Neural crest cell (in vitro differentiated cells): ENCODE measurements at regions not wholly inside any gene's neighbourhood (a gene's known extent, or its start where the extent isn't known, plus 50 kb on each side); places are given as distances from the start of the nearest gene placed in this dataset.

Experiments used
- DNase-seq: peaks from one replicate; pipeline ENCODE4 v3.0.0; 2021; ENCODE audit warnings: low read depth, mixed read lengths, low spot score
- H3K27ac Mint-ChIP-seq: one replicate; pipeline ENCODE4 v1.8.0; 2021; ENCODE audit warnings: mild to moderate bottlenecking, mixed read lengths; ENCODE audit not compliant: unreplicated experiment
- H3K27me3 Mint-ChIP-seq: 2 replicates; pipeline ENCODE4 v1.8.0; 2021; ENCODE audit warnings: low read depth, mild to moderate bottlenecking, mixed read lengths
- H3K36me3 Mint-ChIP-seq: 2 replicates; pipeline ENCODE4 v1.8.0; 2021; ENCODE audit warnings: low read depth, mild to moderate bottlenecking, mixed read lengths
- H3K4me1 Mint-ChIP-seq: 2 replicates; pipeline ENCODE4 v1.8.0; 2021; ENCODE audit warnings: mixed read lengths
- H3K4me3 Mint-ChIP-seq: one replicate; pipeline ENCODE4 v1.8.0; 2021; ENCODE audit warnings: mild to moderate bottlenecking, mixed read lengths
- H3K9me3 Mint-ChIP-seq: 2 replicates; pipeline ENCODE4 v1.8.0; 2021; ENCODE audit warnings: mixed read lengths
- TF ChIP-seq, protein P1 (sequence below): fragments of 200-600 bp; sonication (generic); conservative IDR thresholded peaks from 2 replicates; pipeline ENCODE4 v1.5.0; 2021; ENCODE audit warnings: antibody characterized with exemption, mild to moderate bottlenecking

DNA sequence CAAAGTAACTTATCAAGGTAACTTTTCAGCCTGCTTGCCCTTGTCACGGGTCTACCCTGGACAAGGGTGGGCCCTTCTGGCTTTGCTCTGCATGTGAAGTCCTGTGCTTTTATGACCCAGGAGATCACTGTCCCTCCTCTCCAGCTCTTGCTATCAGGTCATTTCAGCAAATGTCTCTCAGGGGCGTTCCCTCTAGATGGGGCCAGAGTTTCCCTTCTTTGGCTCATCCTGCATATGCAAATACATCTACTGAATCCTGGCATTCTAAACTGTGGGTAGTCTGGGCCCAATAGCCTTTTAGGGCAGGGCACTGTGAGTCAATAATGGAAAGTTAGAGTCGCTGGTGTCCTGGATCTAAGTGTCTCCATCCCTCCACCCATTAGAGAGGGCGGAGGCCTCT, 366.9 kb upstream of the USP24 start:
- H3K9me3 Mint-ChIP-seq: no peaks in the 10 kb centered on the region
- H3K4me3 Mint-ChIP-seq: no peak overlapping the region
- no peak overlapping the region for H3K27ac Mint-ChIP-seq
- no peaks in the 10 kb centered on the region for H3K27me3 Mint-ChIP-seq
- H3K4me1 Mint-ChIP-seq: peaks cover 38% of the 10 kb centered on the region
- no peak for DNase-seq
- TF ChIP-seq, protein P1, sequence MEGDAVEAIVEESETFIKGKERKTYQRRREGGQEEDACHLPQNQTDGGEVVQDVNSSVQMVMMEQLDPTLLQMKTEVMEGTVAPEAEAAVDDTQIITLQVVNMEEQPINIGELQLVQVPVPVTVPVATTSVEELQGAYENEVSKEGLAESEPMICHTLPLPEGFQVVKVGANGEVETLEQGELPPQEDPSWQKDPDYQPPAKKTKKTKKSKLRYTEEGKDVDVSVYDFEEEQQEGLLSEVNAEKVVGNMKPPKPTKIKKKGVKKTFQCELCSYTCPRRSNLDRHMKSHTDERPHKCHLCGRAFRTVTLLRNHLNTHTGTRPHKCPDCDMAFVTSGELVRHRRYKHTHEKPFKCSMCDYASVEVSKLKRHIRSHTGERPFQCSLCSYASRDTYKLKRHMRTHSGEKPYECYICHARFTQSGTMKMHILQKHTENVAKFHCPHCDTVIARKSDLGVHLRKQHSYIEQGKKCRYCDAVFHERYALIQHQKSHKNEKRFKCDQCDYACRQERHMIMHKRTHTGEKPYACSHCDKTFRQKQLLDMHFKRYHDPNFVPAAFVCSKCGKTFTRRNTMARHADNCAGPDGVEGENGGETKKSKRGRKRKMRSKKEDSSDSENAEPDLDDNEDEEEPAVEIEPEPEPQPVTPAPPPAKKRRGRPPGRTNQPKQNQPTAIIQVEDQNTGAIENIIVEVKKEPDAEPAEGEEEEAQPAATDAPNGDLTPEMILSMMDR: no peak
- H3K36me3 Mint-ChIP-seq: no peaks in the 10 kb centered on the region

DNA sequence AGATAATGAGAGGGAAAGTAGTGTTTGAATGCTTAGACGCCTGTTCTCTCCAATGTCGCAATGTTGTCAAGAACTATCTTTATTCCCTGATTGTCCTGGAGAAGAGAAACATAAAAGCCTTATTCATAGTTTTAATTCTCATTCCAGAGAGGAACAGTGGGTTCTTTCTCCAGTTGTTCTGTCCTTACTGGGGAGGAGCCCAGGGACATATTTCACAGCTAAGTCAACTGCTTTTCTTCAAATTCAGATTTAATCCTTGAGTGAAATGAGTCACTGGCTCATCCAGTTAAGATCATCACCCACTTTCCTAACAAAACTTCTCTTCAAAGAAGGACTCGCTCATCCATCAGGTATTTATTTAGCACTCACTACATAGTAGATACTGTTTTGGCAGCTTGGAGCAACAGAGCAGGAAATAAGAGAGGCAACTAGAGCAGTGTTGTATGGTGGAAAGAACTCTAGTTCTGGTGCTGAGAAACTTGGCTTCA, 365.7 kb upstream of the USP24 start:
- peak overlapping the region; percentile 82 for H3K27ac Mint-ChIP-seq
- no peaks in the 10 kb centered on the region for H3K27me3 Mint-ChIP-seq
- H3K9me3 Mint-ChIP-seq: no peaks in the 10 kb centered on the region
- H3K4me1 Mint-ChIP-seq: peaks cover 38% of the 10 kb centered on the region
- TF ChIP-seq, protein P1: no peak
- no peaks in the 10 kb centered on the region for H3K36me3 Mint-ChIP-seq
- no peak overlapping the region for H3K4me3 Mint-ChIP-seq
- DNase-seq: no peak

DNA sequence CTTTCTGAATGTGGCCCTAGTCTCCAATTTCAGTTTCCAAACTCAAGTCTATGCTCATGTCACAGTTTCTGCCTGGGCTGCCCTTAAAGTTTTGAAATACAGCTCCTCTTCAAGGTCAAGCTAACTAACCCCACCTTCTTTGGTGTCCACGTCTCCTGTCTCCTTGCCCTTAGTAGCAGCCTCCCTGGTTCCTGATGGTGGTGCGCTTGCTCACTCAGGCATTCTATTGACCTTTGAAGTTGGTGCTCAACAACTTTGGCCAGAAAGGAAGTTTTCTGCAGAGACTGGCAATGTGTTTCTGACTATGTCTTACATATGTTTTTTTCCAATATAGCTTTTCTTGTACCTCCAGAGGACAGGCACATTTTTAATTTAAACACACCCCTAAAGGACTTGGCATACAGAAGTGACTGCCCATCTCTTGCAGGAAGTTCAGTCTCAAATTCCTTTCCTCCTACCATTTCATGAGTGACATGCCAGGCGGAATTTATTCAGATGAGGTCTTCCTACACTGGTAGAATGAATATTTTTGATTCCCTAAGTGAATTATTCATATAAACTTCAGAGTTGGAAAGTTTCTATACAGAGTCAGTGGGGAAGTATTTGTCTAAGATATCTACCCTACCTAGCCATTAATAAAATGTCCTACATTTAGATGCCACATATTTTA, 364.3 kb upstream of the USP24 start:
- Mint-ChIP-seq H3K27me3 (no peaks in the 10 kb centered on the region), H3K27ac (no peak overlapping the region), H3K4me3 (no peak overlapping the region), H3K9me3 (no peaks in the 10 kb centered on the region), H3K36me3 (no peaks in the 10 kb centered on the region), H3K4me1 (peaks cover 29% of the 10 kb centered on the region)
- DNase-seq: no peak
- TF ChIP-seq, protein P1: no peak

DNA sequence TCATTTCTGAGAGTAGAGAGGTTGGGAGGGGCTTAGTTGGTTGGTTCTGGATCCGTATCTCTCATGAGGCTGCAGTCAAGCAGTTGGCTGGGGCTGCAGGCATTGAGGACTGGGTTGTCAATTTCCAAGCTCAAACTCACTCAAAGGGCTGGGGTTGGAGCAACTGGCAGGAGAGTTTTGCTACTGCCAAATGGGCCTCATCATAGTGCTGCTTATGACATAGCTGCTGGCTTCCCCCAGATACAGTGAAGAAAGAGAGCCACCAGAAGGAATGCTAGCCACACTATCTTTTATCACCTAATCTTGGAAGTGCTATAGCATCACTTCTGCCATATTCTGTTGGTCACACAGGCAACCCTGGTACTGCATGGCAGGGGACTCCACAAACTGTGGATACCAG, 363.5 kb upstream of the USP24 start:
- H3K27ac Mint-ChIP-seq: no peak overlapping the region
- no peak overlapping the region for H3K4me3 Mint-ChIP-seq
- peaks cover 24% of the 10 kb centered on the region for H3K4me1 Mint-ChIP-seq
- H3K27me3 Mint-ChIP-seq: no peaks in the 10 kb centered on the region
- TF ChIP-seq, protein P1: no peak
- DNase-seq: no peak
- H3K36me3 Mint-ChIP-seq: no peaks in the 10 kb centered on the region
- no peaks in the 10 kb centered on the region for H3K9me3 Mint-ChIP-seq

DNA sequence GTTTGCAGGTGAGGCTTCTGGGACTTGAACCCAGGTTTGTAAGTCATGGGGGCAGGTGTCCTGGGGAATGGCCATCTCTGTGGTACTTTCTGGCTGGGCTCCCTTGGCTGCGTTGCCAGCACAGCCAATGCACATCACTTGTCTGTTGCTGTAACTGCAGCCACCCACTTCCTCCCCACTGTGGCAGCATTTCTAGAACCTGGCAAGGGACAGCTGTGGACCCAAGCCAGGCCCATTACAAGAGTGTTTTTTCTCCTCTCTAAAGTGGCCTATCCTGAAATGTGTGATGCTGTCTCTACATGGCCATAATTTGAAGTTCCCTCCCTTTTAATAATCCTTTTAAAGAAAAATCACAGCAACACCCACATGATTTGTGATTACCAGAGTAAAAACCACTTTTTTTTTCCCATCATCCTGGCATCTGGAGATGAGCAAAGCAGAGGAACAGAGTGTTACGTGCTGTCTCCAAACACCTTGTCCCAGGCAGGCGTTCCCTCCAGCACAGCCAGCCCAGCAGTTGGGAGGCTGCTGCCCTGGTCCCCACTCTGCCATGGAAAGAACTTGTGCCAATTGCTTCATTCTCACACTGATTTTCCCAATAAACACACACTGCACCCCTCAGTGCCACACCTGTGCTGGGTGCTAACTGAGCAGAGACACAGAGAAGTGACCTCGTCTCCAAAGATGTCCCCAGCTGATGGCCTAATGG, 360.6 kb upstream of the USP24 start:
- no peaks in the 10 kb centered on the region for H3K27me3 Mint-ChIP-seq
- no peak for DNase-seq
- H3K9me3 Mint-ChIP-seq: no peaks in the 10 kb centered on the region
- H3K4me3 Mint-ChIP-seq: no peak overlapping the region
- H3K27ac Mint-ChIP-seq: no peak overlapping the region
- TF ChIP-seq, protein P1: no peak
- no peaks in the 10 kb centered on the region for H3K36me3 Mint-ChIP-seq
- peaks cover 9% of the 10 kb centered on the region for H3K4me1 Mint-ChIP-seq
